Medulla oblongata (tissue), 1 donor: ENCODE measurements at regions not wholly inside any gene's neighbourhood (a gene's known extent, or its start where the extent isn't known, plus 50 kb on each side); places are given as distances from the start of the nearest gene placed in this dataset.
"Not testable (repeated sequence)": the region's sequence is repeated elsewhere in the genome, so short reads cannot be mapped to it uniquely, and the experiment has no call there.

Source experiments
- DNase-seq: peaks from one replicate; pipeline ENCODE4 v3.0.0-alpha.2; 2015; ENCODE audit errors: extremely low spot score

DNA sequence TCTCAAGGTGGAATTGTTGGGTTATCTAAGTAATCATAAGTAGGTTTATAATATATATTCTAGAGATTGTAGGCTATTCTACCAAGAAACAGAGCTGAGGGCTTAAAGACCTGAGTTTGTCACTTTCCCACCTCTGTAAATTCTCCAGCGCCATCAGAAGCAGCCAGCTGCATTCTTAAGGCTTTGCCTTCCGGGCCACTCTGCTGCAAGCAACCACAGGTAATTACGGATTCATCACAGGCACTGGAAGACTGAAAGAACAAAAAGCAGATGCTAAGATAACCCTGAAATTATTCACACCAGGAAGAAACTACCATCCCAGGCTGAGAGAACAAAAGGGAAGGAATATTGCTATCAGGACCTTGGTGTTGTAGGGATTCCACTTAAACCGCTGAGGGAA lies 137.8 kb upstream of the JCAD start:
- DNase-seq: no peak

DNA sequence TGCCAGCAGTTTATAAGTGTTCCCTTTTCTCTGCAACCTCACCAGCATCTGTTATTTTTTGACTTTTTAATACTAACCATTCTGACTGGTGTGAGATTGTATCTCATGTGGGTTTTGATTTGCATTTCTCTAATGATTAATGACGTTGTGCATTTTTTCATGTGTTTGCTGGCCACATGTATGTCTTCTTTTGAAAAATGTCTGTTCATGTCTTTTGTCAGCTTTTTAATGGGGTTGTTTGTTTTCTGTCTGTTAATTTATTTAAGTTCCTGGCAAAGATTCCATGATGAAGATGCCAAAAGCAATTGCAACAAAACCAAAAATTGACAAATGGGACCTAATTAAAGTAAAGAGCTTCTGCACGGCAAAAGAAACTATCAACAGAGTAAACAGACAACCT lies 137.2 kb upstream of the JCAD start:
- not testable (repeated sequence) for DNase-seq

DNA sequence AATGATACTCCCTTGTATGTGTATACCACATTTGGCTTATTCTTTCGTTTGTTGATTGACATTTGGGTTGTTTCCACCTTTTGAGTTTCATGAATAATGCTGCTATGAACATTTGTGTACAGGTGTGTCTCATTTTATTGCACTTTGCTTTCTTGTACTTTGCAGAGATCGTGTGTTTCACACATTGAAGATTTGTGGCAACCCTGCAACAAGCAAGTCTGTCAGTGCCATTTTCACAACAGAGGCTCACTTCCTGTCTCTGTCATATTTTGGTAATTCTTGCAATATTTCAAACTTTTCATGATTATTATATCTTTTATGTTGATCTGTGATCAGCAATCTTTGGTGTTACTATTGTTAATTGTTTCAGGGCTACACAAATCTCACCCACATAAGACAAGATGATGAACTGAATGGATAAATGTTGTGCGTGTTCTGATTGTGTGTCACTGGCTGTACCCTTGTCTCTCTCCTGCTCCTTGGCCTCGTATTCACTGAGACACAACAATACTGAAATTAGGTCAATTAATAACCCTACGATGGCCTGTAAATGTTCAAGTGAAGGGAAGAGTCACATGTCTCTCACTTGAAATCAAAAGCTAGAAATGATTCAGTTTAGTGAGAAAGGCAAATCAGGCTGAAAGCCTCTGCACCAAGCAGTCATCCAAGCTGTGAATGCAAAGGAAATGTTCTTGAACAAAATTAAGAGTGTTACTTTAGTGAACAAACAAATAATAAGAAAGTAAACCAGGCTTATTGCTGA lies 133.6 kb upstream of the JCAD start:
- no peak for DNase-seq

DNA sequence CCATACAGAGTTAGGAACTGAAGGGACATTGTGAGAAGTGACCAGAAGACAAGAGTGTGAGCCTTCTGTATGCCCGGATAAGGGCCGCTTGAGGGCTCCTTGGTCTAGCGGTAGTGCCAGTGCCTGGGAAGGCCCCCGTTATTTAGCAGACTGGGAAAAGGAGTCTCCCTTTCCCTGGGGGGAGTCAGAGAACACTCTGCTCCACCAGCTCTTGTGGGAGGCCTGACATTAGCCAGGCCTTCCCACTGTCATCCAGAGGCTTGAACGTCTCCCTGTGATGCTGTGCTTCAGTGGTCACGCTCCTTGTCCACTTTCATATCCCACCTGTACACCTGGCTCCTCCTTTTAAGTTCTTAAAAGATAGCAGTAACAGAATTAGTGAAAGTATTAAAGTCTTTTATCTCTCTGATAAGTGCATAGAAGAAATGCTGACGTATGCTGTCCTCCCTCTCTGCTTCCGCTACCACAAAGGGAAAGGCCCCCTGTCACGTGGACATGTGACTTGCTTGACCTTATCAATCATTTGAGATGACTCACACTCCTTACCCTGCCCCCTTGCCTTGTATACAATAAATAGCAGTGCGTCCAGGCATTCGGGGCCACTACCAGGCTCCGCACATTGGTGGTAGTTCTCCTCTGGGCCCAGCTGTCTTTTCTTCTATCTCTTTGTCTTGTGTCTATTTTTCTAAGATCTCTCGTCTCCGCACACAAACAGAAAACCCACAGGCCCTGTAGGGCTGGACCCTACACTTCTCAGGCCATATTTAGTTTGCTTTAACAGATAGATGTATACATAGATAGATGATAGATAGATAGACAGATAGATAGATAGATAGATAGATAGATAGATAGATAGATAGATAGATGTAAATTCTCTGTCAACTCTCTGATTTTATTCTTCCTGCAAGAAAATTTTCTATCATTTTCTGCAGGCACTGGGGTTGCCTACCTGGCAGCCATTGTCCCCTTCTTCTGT lies 131.5 kb upstream of the JCAD start:
- no peak for DNase-seq

DNA sequence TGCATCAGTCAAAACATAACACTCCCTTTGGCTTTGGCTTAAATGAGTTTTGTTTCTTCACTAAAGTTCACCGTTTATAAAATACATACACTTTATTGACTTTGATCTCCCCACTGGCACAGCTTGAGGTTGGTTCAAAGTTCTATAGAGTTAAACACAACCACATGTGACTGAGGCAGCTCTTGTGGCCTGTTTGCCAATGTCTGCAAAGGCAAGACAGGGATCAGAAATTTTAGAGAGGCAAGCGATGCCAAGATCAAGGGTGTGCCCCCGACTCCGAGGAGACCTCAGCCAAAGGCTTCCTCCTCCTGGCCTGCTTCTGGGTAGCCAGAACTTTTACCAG lies 129.8 kb upstream of the JCAD start:
- DNase-seq: no peak

DNA sequence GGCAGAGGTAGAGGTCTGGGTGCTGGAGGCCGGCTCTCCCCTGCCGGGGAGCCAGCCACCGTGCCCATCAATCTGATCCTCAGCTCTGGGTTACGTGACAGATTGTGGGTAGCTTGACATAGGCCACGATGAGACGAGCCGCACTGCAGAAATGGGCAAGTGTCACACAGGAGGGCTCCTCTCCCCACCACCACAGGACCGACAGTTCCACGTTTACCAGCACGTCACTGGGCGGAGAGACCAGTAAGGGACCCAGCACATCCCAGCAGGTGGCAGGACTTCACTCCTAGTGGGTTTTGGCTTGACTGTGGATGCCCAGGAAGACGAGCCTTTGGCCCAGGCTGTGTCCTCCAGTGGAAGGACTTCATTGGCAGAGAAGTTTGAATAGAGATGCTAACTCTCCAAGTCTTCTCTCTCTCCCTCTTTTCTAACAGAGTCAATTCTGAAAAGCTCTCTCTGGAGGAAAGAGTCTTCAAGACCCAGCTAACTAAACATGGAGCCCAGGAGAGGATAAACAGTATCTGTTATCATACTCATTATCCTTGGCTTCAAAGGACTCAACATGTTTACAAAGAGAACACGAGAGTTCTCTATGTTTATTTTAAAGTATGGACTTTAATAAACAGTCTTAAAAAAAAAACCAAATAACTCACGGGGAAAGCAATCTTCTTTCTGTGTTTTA lies 129.3 kb upstream of the JCAD start:
- no peak for DNase-seq

DNA sequence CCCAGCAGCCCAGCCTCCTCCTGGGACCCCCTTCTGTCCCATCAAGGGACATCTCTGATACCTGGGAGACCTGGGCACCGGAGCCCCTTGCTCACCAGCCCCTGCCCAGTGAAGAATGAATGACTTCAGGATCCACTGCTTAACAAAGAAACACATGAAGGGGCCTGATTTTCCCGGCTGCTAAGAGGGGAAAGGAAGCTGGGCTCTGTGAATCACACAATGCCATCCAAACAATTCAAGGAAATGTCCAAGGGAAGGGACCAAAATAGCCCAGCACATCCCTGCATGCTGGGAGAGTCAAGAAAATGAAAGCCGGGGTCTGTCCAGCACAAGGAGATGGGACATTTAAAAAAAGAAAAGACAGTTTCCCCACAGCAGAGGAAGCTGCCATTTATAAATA lies 128.7 kb upstream of the JCAD start:
- no peak for DNase-seq

DNA sequence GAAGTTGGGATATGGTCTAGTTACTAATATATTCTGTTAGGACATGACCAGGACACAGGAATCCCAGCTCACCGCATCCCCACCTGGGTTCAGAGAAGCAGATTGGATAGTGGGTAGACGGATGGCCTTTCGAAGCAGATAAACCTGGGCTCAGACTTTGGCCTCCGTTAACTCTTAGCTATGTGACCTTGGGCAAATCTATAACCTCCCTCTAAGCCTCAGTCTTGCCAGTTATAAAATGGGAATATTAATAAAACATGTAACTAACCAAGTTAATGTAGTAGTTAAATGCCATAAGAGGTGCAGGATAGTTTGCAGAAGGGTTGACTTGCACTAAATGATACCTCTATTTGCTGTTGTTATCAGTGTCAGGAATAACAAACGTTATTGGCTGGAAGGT lies 127.6 kb upstream of the JCAD start:
- DNase-seq: no peak

DNA sequence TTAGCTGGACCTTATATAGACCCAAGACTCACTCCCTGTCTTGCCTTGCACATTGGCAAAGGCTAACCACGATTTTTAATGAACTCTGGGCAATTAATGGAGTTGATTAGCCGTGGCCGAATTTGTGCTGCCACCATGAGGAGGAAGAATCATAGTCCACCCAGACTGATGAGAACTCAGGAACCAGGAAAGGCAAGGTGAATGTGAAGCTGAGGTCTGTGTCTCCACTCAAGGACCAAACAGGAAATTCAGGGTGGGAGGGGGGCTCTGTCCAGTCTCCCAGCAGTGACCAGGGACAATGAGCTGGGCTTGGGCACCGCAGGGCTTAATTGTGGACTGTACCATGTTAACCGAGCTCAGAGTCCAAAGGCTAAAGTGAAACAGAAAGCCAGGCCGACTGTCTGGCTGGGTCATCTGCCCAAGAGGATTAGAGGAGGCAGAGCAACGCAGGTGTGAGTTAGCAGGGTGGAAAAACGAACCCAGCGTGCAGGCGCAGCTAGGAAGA lies 127.0 kb upstream of the JCAD start:
- DNase-seq: peak; percentile 8

DNA sequence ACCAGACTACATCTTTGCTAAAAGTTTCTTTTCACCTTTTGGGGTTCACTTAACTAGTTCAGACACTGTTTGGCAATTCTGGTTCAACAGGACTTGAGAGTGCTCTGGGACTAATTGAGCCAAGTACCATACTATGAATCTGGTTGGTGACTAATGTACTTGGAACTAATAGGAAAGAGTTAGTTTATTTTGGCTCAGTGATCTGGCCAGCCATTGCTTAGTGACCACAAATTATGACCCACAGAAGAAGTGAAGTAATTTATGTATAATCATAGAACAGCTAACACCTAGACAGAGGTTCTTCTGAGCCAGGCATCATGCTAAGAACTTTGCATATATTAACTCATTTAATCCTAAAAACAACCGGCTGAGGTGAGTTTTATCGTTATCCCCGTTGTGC lies 126.5 kb upstream of the JCAD start:
- no peak for DNase-seq

DNA sequence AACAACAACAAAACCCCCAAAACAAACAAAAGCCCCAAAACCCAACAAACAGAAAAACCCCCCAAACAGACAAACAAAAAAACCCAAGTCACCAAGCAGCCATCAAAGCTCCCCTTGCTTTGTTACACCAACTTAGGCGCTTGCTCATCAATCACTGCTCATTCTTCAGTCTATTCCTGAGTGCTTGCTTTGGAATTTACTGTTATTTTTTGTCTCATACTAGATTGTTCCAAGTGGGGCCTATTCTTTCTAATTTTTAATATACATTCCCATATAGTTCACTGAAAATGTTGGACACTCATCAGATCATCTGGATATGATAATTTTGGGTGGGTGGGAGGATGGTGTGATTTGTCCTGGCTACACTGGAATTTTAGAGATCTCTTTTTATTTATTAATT lies 126.0 kb upstream of the JCAD start:
- DNase-seq: no peak

DNA sequence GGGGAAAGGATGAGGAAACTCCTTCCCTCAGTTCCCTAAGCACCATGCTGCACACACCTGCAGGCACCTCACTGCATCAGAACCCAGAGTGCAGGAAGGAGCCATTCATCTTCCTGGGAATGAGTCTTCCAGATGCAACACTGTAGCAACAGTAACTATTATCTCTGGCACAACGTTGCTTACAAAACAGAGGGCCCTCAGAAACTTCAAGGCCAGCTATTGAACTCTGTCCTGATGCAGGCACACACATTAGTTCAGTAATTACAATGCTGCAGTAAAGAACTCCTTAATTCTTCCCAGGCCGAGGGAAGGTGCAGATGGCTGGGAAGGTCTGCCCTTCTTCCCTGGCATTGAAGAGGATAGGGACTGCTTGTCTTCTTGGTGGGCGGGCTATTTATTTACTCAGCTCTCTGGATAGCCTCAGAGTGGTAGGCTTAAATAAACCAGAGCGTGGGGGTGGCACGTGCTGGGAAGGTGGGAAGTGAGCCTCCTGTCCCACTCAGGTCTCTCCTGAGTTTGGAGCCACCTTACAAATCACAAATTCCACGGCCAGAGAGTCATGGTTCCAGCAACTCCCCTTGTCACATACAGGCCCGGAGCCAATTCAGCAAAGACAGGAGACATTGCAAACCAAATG lies 125.1 kb upstream of the JCAD start:
- no peak for DNase-seq

DNA sequence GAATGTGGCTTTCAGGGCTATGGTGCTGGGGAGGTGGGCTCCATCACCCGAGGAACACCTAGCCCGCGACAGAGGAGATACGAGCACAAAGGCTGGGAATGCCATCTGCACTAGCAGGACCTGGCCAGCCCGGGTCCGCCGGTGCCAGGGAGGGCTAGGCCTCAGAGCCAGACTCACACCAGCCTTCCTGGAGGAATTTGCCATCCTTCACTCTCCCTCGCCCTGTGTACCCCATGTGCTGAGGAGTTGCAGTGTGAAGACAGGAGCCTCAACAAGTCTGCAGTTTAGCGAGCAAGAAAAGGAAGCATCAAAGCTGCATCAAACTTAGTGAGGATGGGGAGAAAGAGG lies 123.6 kb upstream of the JCAD start:
- no peak for DNase-seq

DNA sequence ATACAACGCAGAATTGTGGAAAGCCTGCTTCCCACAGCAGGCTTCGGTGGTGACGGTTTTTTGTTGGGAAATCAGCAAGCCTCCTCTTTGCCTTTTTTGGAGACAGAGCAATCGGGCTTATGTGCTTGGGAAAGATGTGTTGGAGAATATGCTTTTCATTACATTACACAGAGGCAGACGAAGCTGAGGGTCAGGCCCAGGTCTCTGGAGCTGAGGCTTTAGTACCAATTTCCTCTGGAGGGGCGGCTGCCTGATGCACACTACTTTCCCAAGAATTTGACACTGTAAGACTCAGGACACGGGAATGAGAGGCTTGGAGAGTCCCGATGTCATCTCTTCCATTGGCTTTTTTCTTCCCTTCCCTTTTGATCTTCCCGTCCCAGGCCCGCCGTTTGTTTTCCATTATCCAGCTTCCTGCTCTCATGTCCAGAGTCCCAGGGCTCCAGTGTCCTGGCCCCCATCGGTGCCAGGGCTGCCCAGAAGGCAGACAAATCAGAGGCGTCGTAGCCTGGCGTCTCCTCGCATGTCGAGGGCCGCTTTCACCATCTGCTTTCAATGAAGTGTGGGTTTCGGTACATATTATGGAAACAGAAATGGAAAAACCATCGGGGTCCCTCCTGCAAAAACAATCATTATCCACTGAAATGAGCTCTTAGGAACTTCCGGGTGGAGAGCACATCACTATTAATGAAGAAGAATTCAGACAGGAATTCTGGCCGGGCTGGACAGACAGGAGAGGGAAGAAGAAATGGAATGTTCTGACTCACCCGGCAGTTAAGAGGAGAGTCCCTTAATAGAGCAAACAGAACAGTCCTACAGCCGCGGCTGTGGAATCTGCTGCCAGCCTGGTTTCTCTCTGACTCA lies 123.0 kb upstream of the JCAD start:
- no peak for DNase-seq

DNA sequence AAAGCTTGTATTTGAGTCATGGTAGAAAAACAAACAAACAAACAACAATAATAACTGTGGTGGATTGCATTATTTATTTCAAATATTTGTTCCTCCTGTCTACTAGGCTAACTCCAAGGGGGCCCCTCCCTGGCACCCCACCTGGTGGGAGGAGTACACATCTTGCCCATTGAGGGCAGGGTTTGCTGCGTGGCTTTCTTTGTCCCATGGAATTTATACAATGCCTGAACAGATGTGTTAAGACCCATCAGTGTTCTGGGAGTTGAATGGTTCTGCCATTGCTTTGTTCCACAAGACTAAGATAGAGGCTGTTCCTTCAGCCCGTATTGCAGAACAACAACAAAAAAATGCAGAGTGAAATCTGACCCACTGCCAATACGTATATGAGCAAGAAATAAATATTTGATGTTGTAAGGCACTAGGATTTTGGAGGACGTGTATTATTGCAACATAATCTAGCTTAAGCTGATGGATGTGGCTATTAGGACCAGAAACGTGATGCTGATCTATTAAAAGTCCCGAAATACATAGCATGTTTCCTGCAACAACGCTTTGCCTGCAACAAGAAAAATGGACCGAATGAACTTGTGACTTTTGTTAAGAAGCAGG lies 119.1 kb upstream of the JCAD start:
- no peak for DNase-seq

DNA sequence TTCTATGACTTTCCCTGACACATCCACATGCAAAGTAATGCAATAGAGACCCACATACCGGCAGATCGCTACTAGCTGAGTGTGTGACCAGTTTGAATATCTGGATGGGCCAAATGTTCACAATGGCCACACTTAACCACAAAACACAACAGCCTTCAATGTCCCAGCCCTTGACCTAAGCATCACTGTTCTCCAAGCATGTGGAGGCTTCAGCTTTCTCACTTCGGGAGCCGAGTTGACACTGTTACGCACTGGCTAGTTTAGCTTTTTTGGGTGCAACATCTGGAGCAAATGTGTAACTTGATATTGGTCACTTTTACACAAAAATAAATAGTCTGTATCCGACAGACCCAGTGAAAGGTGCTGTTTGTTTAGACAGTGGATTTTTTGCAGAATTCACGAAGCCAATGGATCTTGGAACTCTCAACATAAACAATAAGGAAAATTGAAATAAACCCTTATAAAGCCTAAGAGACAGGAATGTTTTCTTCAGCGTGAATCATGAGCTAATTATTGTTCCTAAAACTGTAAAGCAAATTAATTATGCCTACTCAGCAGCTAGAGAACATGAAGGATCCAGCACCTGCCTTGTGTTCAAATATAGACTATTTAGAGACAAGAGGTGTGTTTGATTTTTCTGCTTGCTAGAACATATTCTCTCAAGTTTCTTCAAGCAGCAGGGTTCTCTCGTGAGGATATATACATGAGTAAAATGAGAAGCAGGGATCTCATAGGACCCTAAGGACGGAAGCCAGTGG lies 117.6 kb upstream of the JCAD start:
- DNase-seq: no peak

DNA sequence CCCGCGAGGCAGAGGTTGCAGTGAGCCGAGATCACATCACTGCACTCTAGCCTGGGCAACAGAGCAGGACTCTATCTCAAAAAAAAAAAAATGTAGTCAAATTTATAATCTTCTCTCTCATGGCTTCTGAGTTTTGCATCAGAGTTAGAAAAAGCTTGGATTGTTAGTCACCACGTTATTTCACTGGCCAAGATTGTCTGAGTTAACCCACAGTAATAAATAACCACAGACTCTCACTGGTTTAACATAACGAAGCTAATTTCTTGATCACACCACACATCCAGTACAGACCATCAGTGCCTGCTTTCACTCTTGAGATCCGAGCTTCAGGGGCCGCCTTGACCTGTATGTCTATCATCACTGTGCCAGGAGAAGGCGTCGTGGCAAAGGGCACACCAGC lies 116.8 kb upstream of the JCAD start:
- DNase-seq: no peak

DNA sequence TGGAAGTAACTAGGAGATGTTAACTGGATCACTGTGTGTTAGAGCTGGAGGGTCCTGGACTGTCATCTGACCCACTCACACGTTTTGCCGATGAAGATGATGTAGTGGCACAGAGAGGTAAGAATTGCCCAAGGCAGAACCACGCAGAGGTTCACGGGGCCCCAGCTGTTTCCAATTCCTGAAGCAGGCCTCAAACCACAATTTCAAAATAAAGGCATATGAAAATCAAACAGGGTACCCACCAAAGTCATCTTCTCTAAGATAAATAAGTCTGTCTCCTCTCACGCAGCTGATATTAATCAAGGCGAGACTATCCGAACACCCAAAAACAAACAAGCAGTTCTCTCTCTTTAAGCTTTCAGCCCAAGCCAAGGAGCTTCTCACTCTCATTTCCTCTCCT lies 113.3 kb upstream of the JCAD start:
- DNase-seq: no peak

DNA sequence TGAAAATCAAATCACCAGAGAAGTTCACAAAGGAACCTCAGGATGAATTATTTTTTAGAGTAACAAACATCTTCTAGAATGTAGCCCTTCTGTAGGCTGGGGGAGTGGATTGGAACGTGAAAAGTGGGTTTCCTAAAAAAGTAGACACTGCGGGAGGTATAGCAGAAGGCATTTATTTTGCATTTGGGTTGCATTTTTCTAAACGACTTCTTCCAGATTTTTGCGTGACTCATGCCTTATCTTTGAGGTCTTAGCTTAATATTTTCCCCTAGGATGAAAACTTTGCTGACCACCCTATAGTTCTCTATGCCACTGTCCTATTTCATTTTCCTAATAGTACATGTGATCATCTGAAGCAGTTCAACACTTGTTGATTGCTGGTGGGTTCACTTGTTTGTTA lies 112.7 kb upstream of the JCAD start:
- DNase-seq: no peak

DNA sequence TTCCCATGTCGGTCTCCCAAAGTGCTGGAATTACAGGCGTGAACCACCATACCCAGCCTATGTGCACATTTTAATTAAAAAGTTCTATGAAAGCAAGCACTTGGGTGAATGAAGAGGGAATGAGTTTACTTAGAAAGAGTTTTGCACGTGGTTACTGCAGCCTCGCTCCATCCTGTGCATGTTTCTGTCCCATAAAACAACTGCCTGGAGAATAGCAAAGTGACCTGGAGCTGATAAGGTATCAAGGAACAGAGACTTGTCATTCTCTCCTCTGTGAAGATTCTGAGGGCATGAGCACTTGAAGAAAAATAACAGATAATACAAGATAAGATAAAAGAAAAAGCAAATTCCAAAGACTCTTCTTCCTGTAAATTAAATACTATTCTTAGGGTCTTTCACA lies 112.2 kb upstream of the JCAD start:
- DNase-seq: no peak
